HG02885 (cell line): ENCODE measurements at regions not wholly inside any gene's neighbourhood (a gene's known extent, or its start where the extent isn't known, plus 50 kb on each side); places are given as distances from the start of the nearest gene placed in this dataset.

Source experiments
- ATAC-seq: cut with Tn5 transposase; IDR thresholded peaks from one replicate; pipeline ENCODE4 v1.9.1; 2021; ENCODE audit warnings: mild to moderate bottlenecking; ENCODE audit not compliant: unreplicated experiment, poor library complexity

DNA sequence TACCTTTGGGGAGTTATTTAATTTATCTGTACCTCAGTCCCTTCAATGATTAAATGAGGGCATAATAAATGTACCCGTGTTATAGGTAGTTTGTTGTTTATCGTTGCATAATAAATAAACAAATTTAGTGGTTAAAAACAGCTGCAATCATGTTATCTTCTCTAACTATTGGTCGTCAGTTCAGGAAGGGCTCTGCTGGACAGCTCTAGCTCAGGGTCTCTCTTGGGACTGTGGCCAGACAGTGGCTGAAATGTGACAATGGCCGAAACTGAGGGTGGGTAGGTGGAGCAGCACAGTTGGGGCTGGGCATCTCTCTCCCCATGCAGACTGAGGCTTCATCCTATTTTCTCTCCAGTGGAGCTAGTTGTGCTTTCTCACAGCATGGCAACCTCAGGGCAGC lies 632.1 kb upstream of the HS6ST1 start:
- ATAC-seq: no peak

DNA sequence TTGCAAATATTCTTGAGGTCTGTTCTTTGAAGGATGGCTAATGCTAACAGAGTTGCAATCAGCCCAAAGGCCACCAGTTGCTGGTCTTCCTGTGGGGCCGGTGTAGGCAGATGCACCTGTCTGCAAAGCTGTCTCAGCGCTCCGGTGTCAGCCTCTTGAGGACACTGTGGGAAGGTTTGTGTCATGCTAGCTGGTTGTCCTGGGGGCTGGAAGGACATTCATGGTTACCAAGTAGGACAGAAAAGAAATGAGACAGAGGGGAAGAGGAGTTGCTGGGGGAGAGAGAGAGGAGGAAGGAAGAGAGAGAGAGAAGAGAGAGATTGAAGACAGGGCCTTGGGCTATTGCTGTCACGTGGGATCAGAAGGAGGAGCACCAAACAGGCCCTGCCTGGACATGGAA lies 639.6 kb upstream of the HS6ST1 start:
- no peak for ATAC-seq

DNA sequence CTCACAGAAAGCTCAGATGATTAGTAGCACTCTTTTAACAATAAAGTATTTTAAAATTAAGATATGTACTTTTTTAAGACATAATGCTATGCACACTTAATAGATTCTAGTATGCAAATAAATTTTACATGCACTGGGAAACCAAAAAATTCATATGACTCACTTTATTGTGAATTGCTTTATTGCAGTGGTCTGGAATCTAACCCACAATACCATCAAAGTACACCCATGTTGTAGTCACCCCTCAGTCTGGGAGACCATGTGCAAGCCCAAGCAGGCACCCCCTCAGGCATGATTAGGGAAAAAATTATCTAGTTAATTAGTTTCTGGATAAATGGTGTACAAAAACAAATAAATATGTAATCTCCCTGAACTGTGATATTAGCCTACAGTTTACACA lies 649.0 kb upstream of the HS6ST1 start:
- ATAC-seq: no peak

DNA sequence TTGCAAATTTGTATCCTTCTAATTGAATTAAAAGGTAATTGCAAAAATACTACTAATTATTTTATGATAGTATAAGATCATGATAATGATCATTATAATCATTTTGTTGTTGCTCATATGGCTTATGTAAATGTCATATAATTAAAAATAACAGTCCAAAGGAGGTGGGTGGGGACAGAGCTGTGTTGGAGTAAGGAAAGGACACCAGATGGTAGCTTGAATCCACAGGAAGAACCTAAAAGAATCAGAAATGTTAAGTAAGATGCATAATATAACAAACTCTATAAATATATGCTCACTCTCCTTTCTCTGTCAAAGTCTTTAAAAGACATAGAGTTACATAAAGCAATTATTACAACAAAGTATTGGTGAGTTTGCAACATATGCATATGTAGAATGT lies 650.7 kb upstream of the HS6ST1 start:
- no peak for ATAC-seq

DNA sequence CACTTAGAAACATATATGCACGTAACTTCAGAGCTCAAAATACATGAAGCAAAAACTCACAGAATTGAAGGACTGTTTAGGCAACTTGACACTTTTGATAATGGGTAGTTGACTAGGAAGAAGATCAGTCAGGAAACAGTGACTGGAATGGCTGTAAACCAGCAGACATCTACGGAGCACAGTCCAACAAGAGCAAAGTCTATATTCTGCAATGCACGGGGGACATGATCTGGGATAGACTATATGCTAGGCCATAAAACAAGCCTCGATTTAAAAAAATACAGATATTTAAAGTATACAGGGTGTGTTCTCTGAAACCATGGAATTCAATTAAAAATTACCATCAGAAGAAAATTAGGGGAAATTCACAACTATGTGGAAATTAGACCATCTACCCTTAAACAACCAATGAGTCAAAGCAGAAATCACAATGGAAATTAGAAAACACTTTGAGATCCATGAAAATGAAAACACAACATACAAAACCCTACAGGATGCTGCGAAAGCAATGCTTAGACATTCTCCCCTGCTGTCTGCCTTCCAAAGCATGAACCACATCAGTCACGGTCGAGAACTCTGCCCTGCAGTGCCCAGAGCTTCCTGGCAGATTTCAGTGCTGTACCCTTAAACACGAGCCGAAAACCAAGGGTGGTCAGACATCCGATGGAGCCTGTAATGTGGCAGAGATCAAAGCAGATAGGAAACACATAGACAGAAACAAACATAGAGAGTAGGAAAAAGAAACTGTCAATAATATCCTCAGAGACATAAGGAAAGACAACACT lies 651.9 kb upstream of the HS6ST1 start:
- ATAC-seq: no peak

DNA sequence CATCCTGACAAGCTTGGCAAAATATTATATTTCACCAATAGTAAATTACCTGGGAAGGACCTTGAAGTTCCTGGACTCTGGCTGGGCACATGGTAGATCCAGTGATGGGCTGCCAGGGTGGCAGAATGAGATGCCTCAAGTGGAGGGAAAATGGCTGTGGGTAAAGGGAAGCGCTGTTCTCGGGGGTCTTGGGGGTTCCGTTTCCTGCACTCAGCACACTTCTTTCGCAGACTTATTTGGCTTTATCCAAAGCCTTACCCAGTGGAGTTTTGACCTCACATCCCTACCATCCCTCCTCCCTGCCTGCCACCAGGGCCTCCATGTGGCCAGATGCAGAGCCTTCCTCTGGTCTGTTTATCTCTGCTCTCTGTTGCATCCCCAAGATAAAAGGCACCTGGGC lies 654.9 kb upstream of the HS6ST1 start:
- ATAC-seq: no peak

DNA sequence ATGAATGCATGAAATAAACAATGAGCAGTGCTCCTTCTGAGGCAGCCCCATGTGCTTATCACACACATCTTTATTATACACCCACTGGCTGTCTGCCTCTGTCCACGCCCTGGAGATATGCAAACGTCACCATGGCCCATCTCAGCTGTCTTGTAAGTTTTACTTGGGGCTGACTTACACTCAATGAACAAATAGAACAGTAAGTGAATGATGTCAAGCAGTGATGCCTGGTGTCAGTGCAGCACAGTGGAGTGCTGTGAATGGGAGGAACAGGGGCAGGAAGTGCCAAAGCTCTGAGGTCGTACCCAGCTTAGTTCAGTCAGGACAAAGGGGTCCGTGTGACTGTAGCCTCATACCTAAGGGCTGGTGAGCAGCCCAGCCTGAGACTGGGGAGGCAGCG lies 659.5 kb upstream of the HS6ST1 start:
- no peak for ATAC-seq

DNA sequence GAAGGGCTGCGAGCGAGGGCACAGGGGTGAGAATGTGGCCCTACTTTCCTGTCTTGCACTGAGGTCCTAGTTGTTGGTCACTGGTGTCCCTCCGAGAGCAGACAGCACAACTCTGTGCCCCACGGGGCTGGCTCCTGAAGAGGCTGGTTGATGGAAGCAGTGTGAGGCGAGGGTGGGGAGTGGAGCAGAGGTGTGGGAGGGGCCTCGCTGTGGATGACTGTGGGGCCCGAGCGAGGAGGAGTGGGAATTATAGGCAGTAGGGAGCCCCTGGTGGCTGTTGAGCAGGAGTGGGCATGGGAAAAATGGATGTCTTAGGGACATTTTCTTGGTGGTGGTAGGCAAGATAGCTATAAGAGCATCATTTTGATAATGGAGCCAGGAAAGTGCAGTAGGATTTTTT lies 660.5 kb upstream of the HS6ST1 start:
- ATAC-seq: no peak

DNA sequence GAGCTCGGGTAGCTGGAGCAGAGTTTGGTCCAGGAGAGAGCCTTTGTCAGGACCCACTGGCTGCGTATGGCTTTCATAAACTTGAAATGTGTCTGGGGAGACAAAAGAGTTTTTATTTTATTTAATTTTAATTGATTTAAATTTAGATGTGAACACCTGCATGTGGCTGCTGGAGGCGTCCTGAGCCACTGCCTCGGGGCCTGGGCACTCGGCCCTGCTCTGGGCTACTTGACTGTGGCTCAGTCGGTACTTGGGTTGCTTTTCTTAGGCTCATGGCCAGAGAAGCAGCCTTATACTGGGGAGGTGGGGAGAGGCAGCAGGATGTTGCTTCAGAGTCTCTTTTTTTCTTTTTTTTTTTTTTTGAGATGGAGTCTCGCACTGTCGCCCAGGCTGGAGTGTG lies 661.8 kb upstream of the HS6ST1 start:
- no peak for ATAC-seq

DNA sequence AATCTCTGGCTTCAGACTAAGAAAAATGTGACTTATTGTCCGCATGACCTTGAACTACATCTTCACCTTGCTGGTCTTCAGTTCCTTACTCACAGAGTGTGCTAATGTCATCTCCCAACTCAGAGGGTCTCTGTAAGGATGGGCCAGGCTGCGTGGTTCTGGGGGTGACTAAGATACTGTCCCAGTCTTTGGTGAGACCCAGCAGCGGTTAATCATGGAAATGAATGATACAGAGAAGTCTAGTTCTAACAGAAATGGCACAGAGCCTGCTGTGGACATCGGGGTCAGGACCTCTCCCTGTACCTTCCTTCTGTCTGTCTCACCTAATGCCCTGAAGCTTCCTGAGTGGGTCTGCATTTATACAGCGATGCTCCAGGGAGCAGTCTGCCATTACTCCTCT lies 662.7 kb upstream of the HS6ST1 start:
- no peak for ATAC-seq

DNA sequence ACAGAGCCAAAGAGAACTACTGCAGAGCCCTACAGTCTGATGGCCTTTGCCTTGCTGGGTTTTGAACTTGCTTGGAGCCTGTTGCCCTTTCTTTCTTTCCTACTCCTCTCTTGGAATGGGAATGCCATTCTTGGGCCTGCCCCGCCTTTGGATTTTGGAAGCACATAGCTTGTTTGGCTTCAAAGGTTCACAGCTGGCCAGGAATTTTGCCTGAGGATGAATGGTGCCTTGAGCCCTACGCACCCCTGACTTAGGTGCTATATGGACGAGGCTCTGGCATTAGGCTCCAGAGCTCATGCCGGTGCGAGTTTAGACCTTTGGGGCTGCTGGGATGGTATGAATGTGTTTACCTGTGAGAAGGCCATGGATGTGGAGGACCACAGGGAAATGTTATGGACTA lies 663.3 kb upstream of the HS6ST1 start:
- ATAC-seq: no peak

DNA sequence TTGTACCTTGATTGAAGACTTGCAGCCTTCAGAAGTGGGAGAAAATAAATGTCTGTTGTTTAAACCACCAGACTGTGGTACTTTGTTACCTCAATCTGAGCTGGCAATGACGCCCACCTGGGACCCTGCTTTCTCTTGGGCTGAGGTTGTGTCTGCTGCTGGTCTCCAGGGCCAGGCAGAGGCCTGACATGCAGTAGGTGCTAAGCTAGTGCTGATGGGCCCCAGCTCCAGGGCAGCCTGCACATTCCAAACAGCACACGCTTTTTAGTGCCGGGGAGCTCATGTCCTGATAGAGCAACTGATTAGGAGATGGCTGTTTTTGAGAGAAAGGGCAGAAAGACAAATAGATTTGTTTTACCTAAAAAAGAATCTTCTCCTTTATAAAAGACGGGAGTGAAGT lies 664.0 kb upstream of the HS6ST1 start:
- no peak for ATAC-seq

DNA sequence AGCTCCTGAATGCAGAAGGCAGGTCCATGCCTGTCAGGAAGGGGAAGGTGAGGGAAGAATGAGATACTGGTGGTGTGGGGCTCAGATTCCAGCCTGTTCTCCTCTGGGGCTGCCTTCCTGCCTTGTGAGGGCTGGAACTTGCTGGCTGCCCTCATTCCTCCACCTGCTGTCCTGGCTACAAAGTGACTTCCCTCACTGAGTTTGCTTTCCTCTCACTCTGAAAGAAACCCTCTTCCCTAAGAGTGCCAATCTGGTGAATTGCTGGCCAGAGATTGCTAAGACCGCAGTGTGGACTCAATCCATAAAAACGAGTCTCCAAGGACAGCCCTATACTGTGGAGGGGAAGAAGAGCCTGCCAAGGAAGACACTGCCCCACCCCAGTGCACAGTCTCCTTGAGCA lies 664.4 kb upstream of the HS6ST1 start:
- ATAC-seq: no peak

DNA sequence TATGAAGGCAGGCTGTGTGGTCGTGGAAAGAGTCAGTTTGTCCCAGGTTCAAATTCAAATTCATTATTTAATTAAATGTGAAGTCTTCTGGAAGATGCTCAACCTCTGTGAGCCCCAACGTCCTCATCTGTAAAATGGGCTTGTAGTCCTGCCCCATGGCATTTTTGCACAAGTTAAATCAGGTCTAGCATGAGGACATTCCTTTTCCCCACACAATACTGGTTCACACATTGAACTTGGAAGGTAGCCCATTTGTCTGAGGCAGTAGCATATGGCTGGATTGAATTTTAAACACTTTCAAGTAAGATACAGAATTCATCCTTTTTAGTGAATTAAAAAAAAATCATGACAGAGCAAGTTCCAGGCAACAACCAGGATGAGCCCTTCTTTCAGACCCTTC lies 665.4 kb upstream of the HS6ST1 start:
- ATAC-seq: no peak

DNA sequence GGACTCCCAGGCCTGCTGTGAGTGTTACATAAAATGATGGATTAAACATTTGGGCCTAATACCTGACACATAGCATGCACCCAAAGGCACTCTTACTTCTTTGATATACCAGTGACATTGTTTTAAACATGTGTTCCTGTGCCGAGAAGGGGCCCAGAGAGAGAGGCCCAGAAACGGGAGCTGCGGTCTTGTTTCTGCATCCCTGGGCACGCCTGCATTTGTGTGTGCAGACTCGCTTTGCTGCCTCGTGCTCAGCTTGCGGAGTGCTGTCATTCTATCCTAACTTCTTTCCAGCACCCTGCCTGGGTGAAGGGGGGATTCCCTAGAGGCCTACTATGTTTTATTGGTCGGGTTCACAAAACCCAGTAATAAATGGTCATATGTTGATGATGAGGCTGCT lies 666.2 kb upstream of the HS6ST1 start:
- no peak for ATAC-seq

DNA sequence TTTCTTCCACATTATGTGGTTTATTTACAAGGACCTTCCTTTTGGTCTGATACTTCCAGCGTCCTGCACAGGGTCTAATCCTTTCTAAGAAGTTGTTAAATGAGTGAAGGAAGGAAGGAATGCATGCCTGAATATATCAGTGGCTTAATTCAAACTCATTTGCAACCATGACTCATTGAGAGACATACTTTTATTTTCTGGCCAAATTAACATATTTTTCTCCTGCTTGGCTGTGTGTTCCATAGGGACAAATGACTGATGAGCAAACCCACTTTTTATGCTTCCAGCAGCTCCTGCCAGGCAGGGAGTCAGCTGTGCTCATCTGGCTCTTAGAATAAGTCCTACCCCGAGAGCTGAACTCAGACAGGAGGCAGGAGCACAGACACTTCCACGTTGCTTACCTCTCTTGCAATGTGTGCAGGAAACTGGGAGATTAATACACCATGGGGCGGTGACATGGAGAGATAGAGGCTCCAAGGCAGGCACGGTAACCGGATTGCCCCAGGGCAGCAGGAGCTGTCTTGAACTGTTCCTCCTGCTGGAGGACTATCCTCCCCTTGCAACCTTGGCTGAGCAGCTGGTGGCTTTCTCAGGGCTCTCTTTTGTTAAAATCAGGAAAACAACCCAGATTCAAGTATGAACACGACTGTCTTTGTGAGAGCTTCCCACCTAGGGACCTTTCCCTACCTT lies 667.5 kb upstream of the HS6ST1 start:
- ATAC-seq: no peak

DNA sequence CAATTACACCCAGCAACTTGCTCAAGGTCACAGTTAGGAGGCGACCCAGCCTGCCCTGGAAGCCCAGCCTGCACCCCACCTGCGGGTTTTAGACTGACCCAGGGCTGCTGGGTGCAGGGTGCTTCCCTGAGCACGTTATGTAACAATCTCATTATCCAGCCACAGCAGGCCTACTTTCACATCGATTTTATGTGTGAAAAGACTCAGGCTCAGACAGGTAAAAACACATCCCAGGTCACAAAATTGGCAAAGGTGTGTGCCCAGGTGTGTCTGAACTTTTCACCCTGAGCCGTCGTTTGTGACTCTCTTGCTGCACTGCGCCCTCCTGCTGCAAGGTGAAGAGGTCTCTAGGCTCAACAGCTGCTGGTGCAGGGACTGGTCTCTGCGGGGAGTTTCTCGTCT lies 668.2 kb upstream of the HS6ST1 start:
- ATAC-seq: no peak

DNA sequence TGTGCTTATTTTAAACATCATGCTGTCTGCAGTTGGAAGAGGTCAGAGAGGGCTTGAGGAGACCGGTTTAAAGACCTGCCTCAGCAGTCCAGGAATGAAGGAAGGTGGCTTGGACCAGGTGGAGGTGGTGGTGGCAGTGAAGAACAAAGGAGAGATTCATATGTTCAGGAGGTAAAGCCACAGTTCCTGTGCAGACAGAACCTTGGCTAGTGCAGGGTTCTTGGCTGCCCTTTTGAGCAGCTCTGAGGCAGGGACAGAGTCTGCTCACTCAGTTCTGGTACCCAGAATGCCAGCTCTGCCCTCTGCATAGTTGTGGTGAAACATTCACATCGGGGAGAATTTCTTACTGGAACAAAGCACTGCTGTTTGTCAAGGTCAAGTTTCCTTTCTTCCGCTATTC lies 669.7 kb upstream of the HS6ST1 start:
- no peak for ATAC-seq

DNA sequence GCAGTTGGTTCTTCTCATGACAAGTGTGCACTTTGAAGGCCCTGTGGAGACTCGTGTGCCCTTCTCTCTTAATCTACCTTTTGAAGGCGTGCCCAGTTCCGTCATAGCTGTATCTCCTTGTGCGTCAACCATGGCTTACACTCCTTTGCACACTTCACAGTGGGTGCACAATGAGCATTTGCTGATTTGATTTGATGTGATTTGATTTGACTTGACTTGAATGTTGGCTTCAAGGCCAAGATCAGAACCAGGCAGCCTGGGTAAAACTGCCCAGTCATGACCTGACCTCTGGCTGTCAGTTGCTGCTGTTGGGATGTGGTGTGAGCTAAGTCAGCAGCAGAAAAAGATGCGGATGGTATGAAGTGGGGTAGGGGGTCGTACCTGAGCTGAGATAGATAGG lies 670.3 kb upstream of the HS6ST1 start:
- no peak for ATAC-seq

DNA sequence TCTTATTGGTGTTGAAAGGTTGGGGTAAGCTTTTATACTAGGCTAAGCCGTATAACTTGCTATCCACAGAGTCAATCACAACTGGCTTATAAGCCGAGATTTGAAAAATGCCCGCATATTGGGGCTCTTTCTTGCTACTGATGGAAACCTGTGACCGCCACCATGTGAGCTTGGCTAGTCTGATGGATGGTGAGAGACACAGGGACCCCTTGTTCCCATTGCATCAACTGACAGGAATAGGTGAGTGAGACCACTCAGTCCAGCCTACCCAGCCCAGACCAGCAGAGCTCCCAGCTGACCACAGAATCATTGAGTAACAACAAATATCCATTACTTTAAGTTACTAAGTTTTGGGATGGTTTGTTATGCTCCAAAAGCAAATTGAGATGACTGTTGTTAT lies 676.4 kb upstream of the HS6ST1 start:
- no peak for ATAC-seq

DNA sequence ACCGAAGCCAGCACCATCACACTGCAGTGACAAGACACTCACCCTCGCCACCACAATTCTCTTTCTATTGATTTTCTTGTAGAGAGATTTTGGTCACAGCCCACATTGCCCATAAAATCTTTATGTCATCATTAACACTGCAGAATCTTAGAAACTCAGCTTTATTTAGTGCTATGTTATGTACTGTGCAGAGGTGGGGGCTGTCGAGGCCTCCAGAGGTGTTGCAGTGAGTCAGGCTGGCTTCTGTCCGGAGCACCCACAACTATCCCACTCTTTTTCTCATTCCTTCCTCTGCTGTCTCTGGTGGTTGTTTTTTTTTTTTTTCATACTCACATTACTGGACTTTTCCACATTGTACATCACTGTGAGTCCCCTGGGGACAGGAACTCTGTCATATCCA lies 677.4 kb upstream of the HS6ST1 start:
- ATAC-seq: no peak

DNA sequence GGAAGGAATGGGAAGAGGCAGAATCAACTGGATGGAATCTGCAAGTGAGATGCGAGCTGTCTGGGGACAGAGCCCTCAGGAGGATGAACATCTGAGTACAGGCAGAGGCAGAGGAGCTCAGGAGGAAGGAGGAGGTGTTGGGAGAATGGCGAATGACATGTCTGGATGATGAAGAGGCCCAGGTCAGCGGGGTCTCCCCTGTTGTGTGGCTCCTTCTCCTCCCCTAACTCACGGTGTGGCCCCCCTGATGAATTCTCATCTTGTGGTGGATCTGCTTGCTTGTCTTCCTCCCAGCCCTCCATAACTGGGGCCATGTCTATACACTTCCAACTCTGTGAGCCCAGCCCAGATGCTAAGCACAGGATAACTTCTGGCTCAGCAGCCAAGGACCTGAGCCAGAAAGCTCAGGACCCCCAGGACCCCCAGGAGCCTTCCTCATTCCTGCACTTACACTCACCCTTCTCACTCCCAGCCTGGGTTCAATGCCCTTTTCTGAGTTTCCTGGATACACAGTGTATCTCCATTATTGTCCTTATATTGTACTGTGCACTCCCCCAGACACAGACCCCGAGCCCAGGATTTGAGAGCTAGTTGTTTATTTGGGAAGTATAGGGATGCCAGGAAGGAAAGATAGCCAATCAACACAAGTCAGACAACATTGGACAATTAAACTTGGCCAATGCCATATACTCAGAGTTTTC lies 678.6 kb upstream of the HS6ST1 start:
- ATAC-seq: no peak
